NCI-H2081 (cell line): ENCODE measurements at regions not wholly inside any gene's neighbourhood (a gene's known extent, or its start where the extent isn't known, plus 50 kb on each side); places are given as distances from the start of the nearest gene placed in this dataset.

Experiments
- DNase-seq, 2 experiments: peaks; one replicate each; lab custom pipeline; 2025; lab: John Stamatoyannopoulos, UW

GRCh38 chr18:46408334-46408987 lies 248.6 kb downstream of the LOXHD1 start:
- no peak for DNase-seq

- DNase-seq = no peak
Observed at GRCh38 chr18:46411191-46411828, 245.7 kb downstream of the LOXHD1 start.

GRCh38 chr18:46411867-46412690 lies 244.9 kb downstream of the LOXHD1 start:
- no peak for DNase-seq

DNA sequence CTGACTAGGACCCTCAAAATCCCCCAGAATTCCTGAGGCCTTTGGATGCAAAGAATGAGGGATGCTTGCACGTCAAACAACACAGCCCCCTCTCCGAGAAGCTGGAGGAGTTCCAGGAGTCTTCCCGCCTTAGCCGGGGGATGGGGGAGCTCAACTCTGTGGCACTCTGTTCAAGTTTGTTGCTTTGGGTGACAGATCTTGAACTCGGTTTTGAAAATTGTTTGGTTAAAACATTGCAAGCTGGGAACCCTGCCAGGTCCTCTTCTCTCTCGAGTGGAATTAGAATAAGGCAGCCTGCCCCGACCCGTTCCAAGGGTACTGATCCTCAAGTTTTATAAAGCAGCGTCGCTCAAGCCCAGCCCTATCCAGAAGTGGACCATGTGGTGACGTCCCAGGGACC lies 244.1 kb downstream of the LOXHD1 start:
- no peak for DNase-seq

DNA sequence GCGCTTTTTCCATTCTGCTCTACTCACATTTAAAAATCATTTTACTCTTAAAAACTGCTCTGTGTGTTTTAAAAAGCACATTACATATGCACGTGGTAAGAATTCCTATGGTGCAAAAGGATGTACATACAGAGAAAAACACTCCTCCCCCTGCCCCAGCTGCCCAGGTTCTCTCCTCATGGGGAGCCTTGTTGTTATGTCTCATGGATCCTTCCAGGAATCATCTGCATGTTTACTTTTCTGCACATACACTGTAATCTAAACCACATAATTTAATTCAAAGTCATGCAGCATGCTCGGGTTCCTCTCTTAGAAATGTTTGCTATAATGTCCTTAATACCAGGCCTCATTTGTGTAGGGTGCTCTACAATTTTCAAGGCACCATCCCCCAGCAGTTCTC lies 243.3 kb downstream of the LOXHD1 start:
- DNase-seq = peak in 1 of 2 experiments; percentile 49

DNA sequence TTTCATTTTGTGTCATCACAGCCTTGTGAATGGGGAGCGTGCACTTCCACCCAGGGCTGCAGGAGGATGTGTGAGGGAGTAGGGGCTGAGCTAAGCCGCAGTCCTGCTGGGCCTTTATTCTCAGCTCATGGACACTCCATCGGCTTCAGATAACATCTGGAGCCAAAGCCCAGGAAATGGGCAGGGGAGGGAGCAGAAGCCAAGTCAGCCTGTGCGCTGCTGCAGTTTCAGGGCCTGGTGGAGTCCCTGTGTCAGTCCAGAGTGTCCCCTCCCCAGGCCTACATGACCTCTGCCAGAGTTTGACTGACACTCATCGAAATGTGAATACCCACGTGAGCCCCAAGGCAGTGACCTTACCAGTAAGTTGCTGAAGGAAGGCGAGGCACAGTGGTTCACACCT lies 242.2 kb downstream of the LOXHD1 start:
- DNase-seq = no peak

DNA sequence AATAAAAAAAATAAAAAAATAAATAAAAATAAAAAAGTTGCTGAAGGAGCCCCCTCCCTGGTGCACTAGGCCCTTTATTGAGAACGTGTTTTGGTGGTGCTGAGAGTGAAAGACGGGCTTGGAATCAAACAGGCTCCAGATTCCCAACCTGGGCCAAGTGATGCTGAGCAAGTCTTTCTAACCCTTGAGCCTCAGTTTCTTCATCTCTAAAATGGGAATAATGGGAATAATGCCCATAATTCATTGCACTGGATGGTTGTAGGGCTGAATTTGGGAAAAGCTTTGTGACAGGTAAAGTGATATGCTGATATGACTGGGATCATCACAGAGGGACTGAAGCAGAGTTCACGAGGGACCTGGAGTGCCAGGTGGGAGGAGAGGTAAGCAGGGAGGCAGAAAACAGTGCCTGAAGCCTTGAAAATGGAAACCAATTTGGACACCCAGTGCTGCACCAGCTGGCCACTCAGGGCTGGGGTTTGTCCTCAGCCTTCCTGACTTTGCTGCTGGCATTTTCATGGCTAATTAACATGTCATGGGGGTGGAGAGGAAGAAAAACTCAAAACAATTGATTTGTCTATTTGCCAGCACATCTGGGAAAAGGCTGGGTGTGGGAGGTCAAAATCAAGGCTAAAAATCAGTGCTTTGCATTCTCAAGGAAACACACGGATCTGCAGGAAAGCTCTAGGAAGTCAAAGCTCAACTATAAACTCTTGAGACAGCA lies 241.3 kb downstream of the LOXHD1 start:
- no peak for DNase-seq

DNA sequence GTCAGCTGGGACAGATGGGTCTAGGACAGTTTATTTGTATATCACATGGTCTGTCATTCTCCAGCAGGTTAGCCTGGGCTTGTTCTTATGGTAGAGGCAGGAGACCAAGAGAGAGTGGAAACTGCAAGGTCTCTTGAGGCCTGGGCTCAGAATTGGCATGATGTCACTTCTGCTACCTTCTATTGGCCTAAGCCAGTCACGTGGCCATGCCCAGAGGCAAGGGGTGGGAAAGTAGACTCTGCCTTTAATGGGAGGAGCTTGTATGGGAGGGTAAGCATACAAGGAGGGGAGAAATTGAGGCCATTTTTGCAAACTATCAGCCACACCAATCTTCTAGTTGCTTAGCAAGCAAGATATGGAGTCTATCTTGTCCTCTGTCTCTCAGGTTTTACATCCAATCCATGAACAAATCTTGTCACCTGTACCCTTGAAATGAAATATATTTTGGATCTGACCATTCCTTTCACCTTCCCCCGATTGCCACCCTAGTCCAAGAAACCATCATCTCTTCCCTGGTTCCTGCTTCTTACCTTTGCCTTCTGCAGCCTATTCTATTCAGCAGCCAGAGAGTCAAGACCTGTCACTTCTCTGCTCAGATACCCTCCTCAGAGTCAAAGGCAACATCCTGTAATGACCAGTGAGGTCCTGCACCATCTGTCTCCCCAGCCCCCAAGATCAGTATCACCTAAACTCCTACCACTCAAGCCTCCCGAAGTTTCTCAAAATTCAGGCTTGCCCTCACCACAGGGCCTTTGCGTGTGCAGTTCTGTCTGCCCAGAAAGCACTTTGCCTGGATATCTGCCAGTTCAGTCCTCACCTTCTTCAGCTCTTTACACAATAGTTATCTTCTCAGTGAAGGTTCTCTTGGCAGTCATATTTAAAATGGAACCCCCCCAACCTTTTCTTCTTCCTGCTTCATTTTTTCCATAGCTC lies 240.0 kb downstream of the LOXHD1 start:
- peak in 1 of 2 experiments; percentile 24 for DNase-seq

- no peak for DNase-seq
Observed at GRCh38 chr18:46418663-46419260, 238.3 kb downstream of the LOXHD1 start.

GRCh38 chr18:46419391-46420141 lies 237.5 kb downstream of the LOXHD1 start:
- no peak for DNase-seq

- DNase-seq = no peak
Observed at GRCh38 chr18:46421973-46422551, 235.0 kb downstream of the LOXHD1 start.

DNA sequence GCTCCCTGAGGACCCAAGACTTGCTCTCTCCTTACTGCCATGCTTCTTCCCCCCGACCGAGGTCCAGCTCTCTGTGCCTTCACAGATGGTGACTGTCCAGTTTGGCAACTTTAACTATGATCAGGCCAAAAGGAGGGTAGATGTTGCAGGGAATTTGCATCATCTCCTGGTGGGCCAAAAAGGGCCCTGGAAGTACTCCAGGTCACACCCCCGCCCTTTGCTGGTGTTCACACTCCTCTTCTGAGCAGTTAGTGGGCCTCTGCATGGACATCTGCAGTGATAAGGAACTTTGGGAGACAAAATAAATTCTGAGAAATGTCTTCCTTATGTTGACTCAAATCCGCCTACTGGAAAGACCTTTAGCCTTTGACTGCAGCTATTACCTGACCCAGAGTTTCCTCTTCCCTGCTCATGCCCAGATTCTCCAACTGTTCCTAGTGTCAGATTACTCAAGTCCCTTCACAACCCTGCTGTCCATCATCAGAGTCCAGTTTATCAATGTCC lies 234.4 kb downstream of the LOXHD1 start:
- DNase-seq = no peak

GRCh38 chr18:46423226-46423805 lies 233.7 kb downstream of the LOXHD1 start:
- no peak for DNase-seq

- DNase-seq = no peak
Observed at GRCh38 chr18:46424898-46425297, 232.1 kb downstream of the LOXHD1 start.

DNA sequence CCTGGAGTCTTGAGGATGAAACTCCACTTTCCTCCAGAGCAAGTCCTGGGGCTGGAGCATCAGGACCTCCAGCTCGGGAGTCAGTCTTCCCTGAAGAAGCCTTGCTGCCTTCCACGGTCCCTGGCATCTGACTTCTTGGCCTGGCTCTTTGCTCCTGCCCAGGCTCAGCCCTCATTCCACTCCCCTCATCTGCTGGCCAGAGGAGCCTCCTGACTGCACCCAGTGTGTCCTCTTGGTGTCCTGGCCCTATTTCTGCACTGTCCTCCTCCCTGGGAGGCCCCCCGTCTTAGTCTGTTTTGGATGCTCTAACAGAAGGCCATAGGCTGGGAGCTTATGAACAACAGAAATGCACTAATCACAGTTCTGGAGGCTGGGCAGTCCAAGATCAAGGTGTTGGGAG lies 231.5 kb downstream of the LOXHD1 start:
- no peak for DNase-seq

GRCh38 chr18:46426021-46426678 lies 230.9 kb downstream of the LOXHD1 start:
- no peak for DNase-seq

DNA sequence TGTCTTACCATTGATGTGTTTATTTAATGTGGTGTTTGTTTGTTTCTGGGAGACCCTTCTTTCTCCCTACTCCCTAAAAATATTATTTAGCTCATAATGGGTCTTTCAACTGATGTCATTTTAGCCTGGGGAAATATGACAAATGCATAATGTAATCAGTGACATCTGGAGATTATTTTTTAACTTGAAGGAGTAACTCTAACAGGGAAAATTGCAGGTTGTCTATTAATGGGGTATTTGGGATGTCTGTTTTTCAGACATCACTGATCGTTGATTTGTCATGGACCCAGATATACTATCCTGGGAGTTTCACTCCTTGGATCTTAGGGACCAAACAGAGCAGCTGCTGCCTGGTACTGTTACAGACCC lies 230.4 kb downstream of the LOXHD1 start:
- DNase-seq = no peak
